ENCODE measurements at regions not wholly inside any gene's neighbourhood (a gene's known extent, or its start where the extent isn't known, plus 50 kb on each side); places are given as distances from the start of the nearest gene placed in this dataset.

DNA sequence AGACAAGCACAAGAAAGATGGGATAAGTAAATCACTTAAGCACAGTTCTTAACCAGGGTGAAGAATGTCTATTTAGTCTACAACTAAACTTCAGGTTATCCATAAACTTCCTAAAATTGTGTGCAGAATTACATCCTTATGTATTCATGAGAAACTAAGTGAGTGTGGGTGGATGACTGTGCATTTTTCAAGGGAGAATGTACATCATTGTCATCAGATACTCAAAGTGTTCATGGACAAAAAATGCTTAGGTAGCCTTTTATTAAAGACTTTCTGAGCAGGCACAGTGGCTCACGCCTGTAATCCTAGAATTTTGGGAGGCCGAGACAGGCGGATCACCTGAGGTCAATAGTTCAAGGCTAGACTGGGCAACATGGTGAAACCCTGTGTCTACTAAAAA, 2023.8 kb downstream of the LRRC4C start:
- no peak for ATAC-seq
- peaks cover 64% of the 10 kb centered on the region for H3K9me3 Mint-ChIP-seq

More for the DNA sequence above, 2023.8 kb downstream of the LRRC4C start:
- H3K36me3 Mint-ChIP-seq = peaks cover 44% of the 10 kb centered on the region
- no peak overlapping the region for H3K4me3 Mint-ChIP-seq
- H3K27ac Mint-ChIP-seq = no peak overlapping the region
- CTCF ChIA-PET = no interaction called here
- H3K4me1 Mint-ChIP-seq = peaks cover 3% of the 10 kb centered on the region; the same call in 1 of the 2 replicates
- POLR2A ChIA-PET = no interaction called here
- TF ChIP-seq JUN (CRISPR knock-in tag; IDR thresholded peaks at IDR 0.05) = no peak
- TF ChIP-seq ESRRA (CRISPR knock-in tag; IDR thresholded peaks at IDR 0.05; ENCODE audit: borderline replicate concordance) = no peak
- TF ChIP-seq EMX1 (CRISPR knock-in tag; IDR thresholded peaks at IDR 0.05) = no peak
- TF ChIP-seq, protein P1, sequence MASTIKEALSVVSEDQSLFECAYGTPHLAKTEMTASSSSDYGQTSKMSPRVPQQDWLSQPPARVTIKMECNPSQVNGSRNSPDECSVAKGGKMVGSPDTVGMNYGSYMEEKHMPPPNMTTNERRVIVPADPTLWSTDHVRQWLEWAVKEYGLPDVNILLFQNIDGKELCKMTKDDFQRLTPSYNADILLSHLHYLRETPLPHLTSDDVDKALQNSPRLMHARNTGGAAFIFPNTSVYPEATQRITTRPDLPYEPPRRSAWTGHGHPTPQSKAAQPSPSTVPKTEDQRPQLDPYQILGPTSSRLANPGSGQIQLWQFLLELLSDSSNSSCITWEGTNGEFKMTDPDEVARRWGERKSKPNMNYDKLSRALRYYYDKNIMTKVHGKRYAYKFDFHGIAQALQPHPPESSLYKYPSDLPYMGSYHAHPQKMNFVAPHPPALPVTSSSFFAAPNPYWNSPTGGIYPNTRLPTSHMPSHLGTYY (CRISPR knock-in tag; IDR thresholded peaks at IDR 0.05) = no peak
- TF ChIP-seq TEAD1 (CRISPR knock-in tag; IDR thresholded peaks at IDR 0.05) = no peak
- no peak for TF ChIP-seq JAZF1 (CRISPR knock-in tag; IDR thresholded peaks at IDR 0.05)
- TF ChIP-seq, protein P2, sequence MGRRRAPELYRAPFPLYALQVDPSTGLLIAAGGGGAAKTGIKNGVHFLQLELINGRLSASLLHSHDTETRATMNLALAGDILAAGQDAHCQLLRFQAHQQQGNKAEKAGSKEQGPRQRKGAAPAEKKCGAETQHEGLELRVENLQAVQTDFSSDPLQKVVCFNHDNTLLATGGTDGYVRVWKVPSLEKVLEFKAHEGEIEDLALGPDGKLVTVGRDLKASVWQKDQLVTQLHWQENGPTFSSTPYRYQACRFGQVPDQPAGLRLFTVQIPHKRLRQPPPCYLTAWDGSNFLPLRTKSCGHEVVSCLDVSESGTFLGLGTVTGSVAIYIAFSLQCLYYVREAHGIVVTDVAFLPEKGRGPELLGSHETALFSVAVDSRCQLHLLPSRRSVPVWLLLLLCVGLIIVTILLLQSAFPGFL (CRISPR knock-in tag; IDR thresholded peaks at IDR 0.05; ENCODE audit: borderline replicate concordance) = no peak
- TF ChIP-seq, protein P3, sequence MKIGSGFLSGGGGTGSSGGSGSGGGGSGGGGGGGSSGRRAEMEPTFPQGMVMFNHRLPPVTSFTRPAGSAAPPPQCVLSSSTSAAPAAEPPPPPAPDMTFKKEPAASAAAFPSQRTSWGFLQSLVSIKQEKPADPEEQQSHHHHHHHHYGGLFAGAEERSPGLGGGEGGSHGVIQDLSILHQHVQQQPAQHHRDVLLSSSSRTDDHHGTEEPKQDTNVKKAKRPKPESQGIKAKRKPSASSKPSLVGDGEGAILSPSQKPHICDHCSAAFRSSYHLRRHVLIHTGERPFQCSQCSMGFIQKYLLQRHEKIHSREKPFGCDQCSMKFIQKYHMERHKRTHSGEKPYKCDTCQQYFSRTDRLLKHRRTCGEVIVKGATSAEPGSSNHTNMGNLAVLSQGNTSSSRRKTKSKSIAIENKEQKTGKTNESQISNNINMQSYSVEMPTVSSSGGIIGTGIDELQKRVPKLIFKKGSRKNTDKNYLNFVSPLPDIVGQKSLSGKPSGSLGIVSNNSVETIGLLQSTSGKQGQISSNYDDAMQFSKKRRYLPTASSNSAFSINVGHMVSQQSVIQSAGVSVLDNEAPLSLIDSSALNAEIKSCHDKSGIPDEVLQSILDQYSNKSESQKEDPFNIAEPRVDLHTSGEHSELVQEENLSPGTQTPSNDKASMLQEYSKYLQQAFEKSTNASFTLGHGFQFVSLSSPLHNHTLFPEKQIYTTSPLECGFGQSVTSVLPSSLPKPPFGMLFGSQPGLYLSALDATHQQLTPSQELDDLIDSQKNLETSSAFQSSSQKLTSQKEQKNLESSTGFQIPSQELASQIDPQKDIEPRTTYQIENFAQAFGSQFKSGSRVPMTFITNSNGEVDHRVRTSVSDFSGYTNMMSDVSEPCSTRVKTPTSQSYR (CRISPR knock-in tag; IDR thresholded peaks at IDR 0.05) = no peak
- no peak for TF ChIP-seq ZNF121 (CRISPR knock-in tag; IDR thresholded peaks at IDR 0.05)
- no peak for TF ChIP-seq MYBL2 (CRISPR knock-in tag; IDR thresholded peaks at IDR 0.05)
- TF ChIP-seq NFE2L1 (CRISPR knock-in tag; IDR thresholded peaks at IDR 0.05) = no peak
- no peak for TF ChIP-seq SMAD4 (CRISPR knock-in tag; IDR thresholded peaks at IDR 0.05)
- no peak for TF ChIP-seq TP53 (CRISPR knock-in tag; IDR thresholded peaks at IDR 0.05)
- TF ChIP-seq, protein P4, sequence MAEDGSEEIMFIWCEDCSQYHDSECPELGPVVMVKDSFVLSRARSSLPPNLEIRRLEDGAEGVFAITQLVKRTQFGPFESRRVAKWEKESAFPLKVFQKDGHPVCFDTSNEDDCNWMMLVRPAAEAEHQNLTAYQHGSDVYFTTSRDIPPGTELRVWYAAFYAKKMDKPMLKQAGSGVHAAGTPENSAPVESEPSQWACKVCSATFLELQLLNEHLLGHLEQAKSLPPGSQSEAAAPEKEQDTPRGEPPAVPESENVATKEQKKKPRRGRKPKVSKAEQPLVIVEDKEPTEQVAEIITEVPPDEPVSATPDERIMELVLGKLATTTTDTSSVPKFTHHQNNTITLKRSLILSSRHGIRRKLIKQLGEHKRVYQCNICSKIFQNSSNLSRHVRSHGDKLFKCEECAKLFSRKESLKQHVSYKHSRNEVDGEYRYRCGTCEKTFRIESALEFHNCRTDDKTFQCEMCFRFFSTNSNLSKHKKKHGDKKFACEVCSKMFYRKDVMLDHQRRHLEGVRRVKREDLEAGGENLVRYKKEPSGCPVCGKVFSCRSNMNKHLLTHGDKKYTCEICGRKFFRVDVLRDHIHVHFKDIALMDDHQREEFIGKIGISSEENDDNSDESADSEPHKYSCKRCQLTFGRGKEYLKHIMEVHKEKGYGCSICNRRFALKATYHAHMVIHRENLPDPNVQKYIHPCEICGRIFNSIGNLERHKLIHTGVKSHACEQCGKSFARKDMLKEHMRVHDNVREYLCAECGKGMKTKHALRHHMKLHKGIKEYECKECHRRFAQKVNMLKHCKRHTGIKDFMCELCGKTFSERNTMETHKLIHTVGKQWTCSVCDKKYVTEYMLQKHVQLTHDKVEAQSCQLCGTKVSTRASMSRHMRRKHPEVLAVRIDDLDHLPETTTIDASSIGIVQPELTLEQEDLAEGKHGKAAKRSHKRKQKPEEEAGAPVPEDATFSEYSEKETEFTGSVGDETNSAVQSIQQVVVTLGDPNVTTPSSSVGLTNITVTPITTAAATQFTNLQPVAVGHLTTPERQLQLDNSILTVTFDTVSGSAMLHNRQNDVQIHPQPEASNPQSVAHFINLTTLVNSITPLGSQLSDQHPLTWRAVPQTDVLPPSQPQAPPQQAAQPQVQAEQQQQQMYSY (CRISPR knock-in tag; IDR thresholded peaks at IDR 0.05) = no peak
- TF ChIP-seq AR (CRISPR knock-in tag; IDR thresholded peaks at IDR 0.05) = no peak
- TF ChIP-seq CBFB (CRISPR knock-in tag; IDR thresholded peaks at IDR 0.05; ENCODE audit: low read depth) = no peak
- no peak for TF ChIP-seq NR3C1 (CRISPR knock-in tag; conservative IDR thresholded peaks at IDR 0.05; ENCODE audit: low read depth)
- TF ChIP-seq PRRX2 (CRISPR knock-in tag; IDR thresholded peaks at IDR 0.05) = no peak
- TF ChIP-seq NFYB (CRISPR knock-in tag; conservative IDR thresholded peaks at IDR 0.05; ENCODE audit: low read depth) = no peak
- TF ChIP-seq ZNF396 (CRISPR knock-in tag; IDR thresholded peaks at IDR 0.05; ENCODE audit: borderline replicate concordance) = no peak
- no peak for DNase-seq (ENCODE audit: low spot score)
- H3K27me3 Mint-ChIP-seq (ENCODE audit: low read depth) = peaks cover 2% of the 10 kb centered on the region; the same call in 1 of the 2 replicates

Measured in WTC11 (cell line).